ENCODE measurements at regions not wholly inside any gene's neighbourhood (a gene's known extent, or its start where the extent isn't known, plus 50 kb on each side); places are given as distances from the start of the nearest gene placed in this dataset.

- Histone ChIP-seq H4K5ac (ENCODE audit: insufficient read length, low read depth, low read length) (no peak overlapping the region), H2AK5ac (ENCODE audit: low read depth, low read length) (no peak overlapping the region), H2BK5ac (ENCODE audit: low read depth, low read length) (no peak overlapping the region), H3K4me3 (ENCODE audit: extremely low read depth in 1 of 4, insufficient read depth in 2 of 4, low read depth in 3 of 4, low read length in 4 of 4) (no peak overlapping the region), H3K23me2 (ENCODE audit: low read depth, low read length) (no peaks in the 10 kb centered on the region; the same call in 1 of the 2 replicates), H3K79me2 (ENCODE audit: control insufficient read depth in 1 of 2, insufficient read depth in 2 of 2, low read length in 2 of 2) (no peaks in the 10 kb centered on the region), H3K27ac (ENCODE audit: low read depth, low read length) (no peak overlapping the region), H4K20me1 (replicated peaks in 1 of 2; ENCODE audit: control insufficient read depth in 1 of 2, insufficient read depth in 2 of 2, low read length in 2 of 2) (no peaks in the 10 kb centered on the region), H4K8ac (ENCODE audit: extremely low read depth, insufficient read depth, low read length) (no peak overlapping the region), H2BK20ac (ENCODE audit: low read length) (no peak overlapping the region; the same call in 1 of the 2 replicates), H2BK15ac (ENCODE audit: low read length) (no peak overlapping the region), H3K4ac (replicated peaks; ENCODE audit: insufficient read length, low read depth, low read length) (no peak overlapping the region), H3K79me1 (ENCODE audit: low read depth, low read length) (no peaks in the 10 kb centered on the region), H4K91ac (replicated peaks; ENCODE audit: insufficient read length, low read length) (no peak overlapping the region), H3K14ac (ENCODE audit: insufficient read length) (no peak overlapping the region), H3K4me1 (replicated peaks in 1 of 4; ENCODE audit: control insufficient read depth in 3 of 4, insufficient read depth in 4 of 4, low read length in 3 of 4) (peaks cover 0 to 7% (median 5%) of the 10 kb centered on the region in 4 experiments; a peak in 5 of 7 replicates), H2BK12ac (ENCODE audit: low read depth, low read length) (no peak overlapping the region), H3K18ac (ENCODE audit: extremely low read depth, low read length) (0 out of 2 replicates have a peak overlapping the region, but pooled peaks have one; percentile 42), H3K23ac (ENCODE audit: insufficient read length) (no peak overlapping the region), H3K9me3 (ENCODE audit: insufficient read depth in 2 of 2, low read depth in 1 of 2, low read length in 1 of 2) (no peaks in the 10 kb centered on the region), H3K9ac (replicated peaks in 1 of 4; ENCODE audit: extremely low read depth in 1 of 4, low read depth in 3 of 4, low read length in 3 of 4) (no peak overlapping the region), H3K56ac (replicated peaks; ENCODE audit: insufficient read length, low read depth, low read length) (no peak overlapping the region), H3K36me3 (ENCODE audit: control insufficient read depth in 2 of 4, insufficient read depth in 4 of 4, low read length in 3 of 4) (no peaks in the 10 kb centered on the region), H3K4me2 (ENCODE audit: insufficient read depth in 1 of 2, low read depth in 2 of 2, low read length in 2 of 2) (peak overlapping the region in 1 of 2 experiments; percentile 64; a peak in 1 of 4 replicates), H2AFZ (ENCODE audit: low read length) (0 out of 2 replicates have a peak overlapping the region, but pooled peaks have one; percentile 4), H3K27me3 (replicated peaks in 1 of 4; ENCODE audit: control insufficient read depth in 3 of 4, extremely low read depth in 1 of 4, insufficient read depth in 3 of 4, low read length in 3 of 4) (no peaks in the 10 kb centered on the region), H2BK120ac (replicated peaks; ENCODE audit: low read depth, low read length) (no peak overlapping the region)
- FAIRE-seq, result no peak
- no peak for TF ChIP-seq SUZ12 (IDR thresholded peaks at IDR 0.05; ENCODE audit: low read length)
- TF ChIP-seq BACH1 (IDR thresholded peaks at IDR 0.05; ENCODE audit: low read length), result no peak
- no peak for TF ChIP-seq SP2 (IDR thresholded peaks at IDR 0.05; ENCODE audit: low read length)
- no peak for TF ChIP-seq TAF1 (IDR thresholded peaks at IDR 0.05; ENCODE audit: low read depth, low read length)
- TF ChIP-seq EZH2 (IDR thresholded peaks at IDR 0.05; ENCODE audit: low read depth, low read length, severe bottlenecking), result no peak
- no peak for TF ChIP-seq TBP (IDR thresholded peaks at IDR 0.05; ENCODE audit: low read depth, low read length)
- TF ChIP-seq PHF8 (conservative IDR thresholded peaks at IDR 0.05; ENCODE audit: low read depth, low read length), result no peak
- no peak for TF ChIP-seq KDM4A (IDR thresholded peaks at IDR 0.05; ENCODE audit: low read depth, low read length, severe bottlenecking)
- no peak for TF ChIP-seq GABPA (IDR thresholded peaks at IDR 0.05; ENCODE audit: borderline replicate concordance, insufficient read depth, low read length)
- ChIA-PET POLR2A (ENCODE audit: partially characterized antibody) (no interaction called here), CTCF (ENCODE audit: partially characterized antibody) (no interaction called here)
- WGBS, 2 experiments (ENCODE audit: extremely low coverage in 1 of 2, insufficient coverage in 1 of 2, insufficient read length in 1 of 2, insufficient replicate concordance in 2 of 2, low coverage in 1 of 2, low lambda C conversion rate in 2 of 2, missing lambda C conversion rate in 1 of 2), result 81% methylated on average over 10 of the region's 10 CpGs; no CpG with 5 or more reads in 1 of the 2 experiments
- DNase-seq (ENCODE audit: low read depth in 1 of 2, low spot score in 2 of 2), result no peak
Measured at GRCh38 chr18:24860978-24861680, 400.7 kb downstream of the HRH4 start.
